ENCODE measurements at regions not wholly inside any gene's neighbourhood (a gene's known extent, or its start where the extent isn't known, plus 50 kb on each side); places are given as distances from the start of the nearest gene placed in this dataset.

GRCh38 chr22:47776329-47776728, 1013.9 kb downstream of the TBC1D22A start:
- Histone ChIP-seq H3K27me3 (ENCODE audit: control insufficient read depth, insufficient read depth, low read length) (no peaks in the 10 kb centered on the region), H3K36me3 (ENCODE audit: control insufficient read depth, insufficient read depth, low read length) (no peaks in the 10 kb centered on the region), H3K4me3 (ENCODE audit: low read depth, low read length) (no peak overlapping the region)
- DNase-seq (ENCODE audit: low read depth), result no peak
- ChIA-PET CTCF (no interaction called here), POLR2A (no interaction called here)
- no peak for TF ChIP-seq CTCF (IDR thresholded peaks at IDR 0.05; ENCODE audit: insufficient read depth, low read depth, low read length)

- no peak for TF ChIP-seq CTCF (IDR thresholded peaks at IDR 0.05; ENCODE audit: insufficient read depth, low read depth, low read length)
- Histone ChIP-seq H3K27me3 (ENCODE audit: control insufficient read depth, insufficient read depth, low read length) (no peaks in the 10 kb centered on the region), H3K4me3 (ENCODE audit: low read depth, low read length) (no peak overlapping the region), H3K36me3 (ENCODE audit: control insufficient read depth, insufficient read depth, low read length) (no peaks in the 10 kb centered on the region)
- CTCF ChIA-PET, result no interaction called here
- POLR2A ChIA-PET, result no interaction called here
- no peak for DNase-seq (ENCODE audit: low read depth)
Measured at GRCh38 chr22:47775686-47776085, 1013.2 kb downstream of the TBC1D22A start.

GRCh38 chr22:47775191-47775590, 1012.7 kb downstream of the TBC1D22A start:
- DNase-seq (ENCODE audit: low read depth), result no peak
- Histone ChIP-seq H3K4me3 (ENCODE audit: low read depth, low read length) (no peak overlapping the region), H3K27me3 (ENCODE audit: control insufficient read depth, insufficient read depth, low read length) (no peaks in the 10 kb centered on the region), H3K36me3 (ENCODE audit: control insufficient read depth, insufficient read depth, low read length) (no peaks in the 10 kb centered on the region)
- TF ChIP-seq CTCF (IDR thresholded peaks at IDR 0.05; ENCODE audit: insufficient read depth, low read depth, low read length), result no peak
- ChIA-PET CTCF (no interaction called here), POLR2A (no interaction called here)

GRCh38 chr22:47773635-47774034, 1011.2 kb downstream of the TBC1D22A start:
- H3K36me3 ChIP-seq (ENCODE audit: control insufficient read depth, insufficient read depth, low read length), result no peaks in the 10 kb centered on the region
- CTCF ChIA-PET, result no interaction called here
- no peaks in the 10 kb centered on the region for H3K27me3 ChIP-seq (ENCODE audit: control insufficient read depth, insufficient read depth, low read length)
- POLR2A ChIA-PET, result no interaction called here
- no peak overlapping the region for H3K4me3 ChIP-seq (ENCODE audit: low read depth, low read length)
- TF ChIP-seq CTCF (IDR thresholded peaks at IDR 0.05; ENCODE audit: insufficient read depth, low read depth, low read length), result no peak
- DNase-seq (ENCODE audit: low read depth), result no peak

GRCh38 chr22:47772864-47773263, 1010.4 kb downstream of the TBC1D22A start:
- no peak overlapping the region for H3K4me3 ChIP-seq (ENCODE audit: low read depth, low read length)
- no peak for DNase-seq (ENCODE audit: low read depth)
- ChIA-PET POLR2A (no interaction called here), CTCF (no interaction called here)
- TF ChIP-seq CTCF (IDR thresholded peaks at IDR 0.05; ENCODE audit: insufficient read depth, low read depth, low read length), result no peak
- no peaks in the 10 kb centered on the region for H3K36me3 ChIP-seq (ENCODE audit: control insufficient read depth, insufficient read depth, low read length)
- no peaks in the 10 kb centered on the region for H3K27me3 ChIP-seq (ENCODE audit: control insufficient read depth, insufficient read depth, low read length)

All from BJ (cell line).